H7 (cell line): ENCODE measurements at regions not wholly inside any gene's neighbourhood (a gene's known extent, or its start where the extent isn't known, plus 50 kb on each side); places are given as distances from the start of the nearest gene placed in this dataset.

Experiments
- DNase-seq: peaks from one replicate; pipeline ENCODE4 v3.0.0; 2012
- H3K27me3 ChIP-seq: 2 replicates; pipeline ENCODE4 v1.6.0; 2011; ENCODE audit warnings: mild to moderate bottlenecking, low read length; ENCODE audit not compliant: control insufficient read depth, insufficient read depth
- H3K36me3 ChIP-seq: replicated peaks from 2 replicates; pipeline ENCODE4 v1.5.1; 2011; ENCODE audit warnings: low read length; ENCODE audit not compliant: control insufficient read depth, insufficient read depth
- H3K4me3 ChIP-seq: 2 replicates; pipeline ENCODE4 v1.5.1; 2011; ENCODE audit warnings: low read depth, mild to moderate bottlenecking, control low read depth, low read length, moderate library complexity; ENCODE audit not compliant: insufficient read depth

GRCh38 chr12:67750513-67751183 is 102.1 kb downstream of the DYRK2 start:
- no peaks in the 10 kb centered on the region for H3K27me3 ChIP-seq
- no peak for DNase-seq
- H3K4me3 ChIP-seq: no peak overlapping the region
- no peaks in the 10 kb centered on the region for H3K36me3 ChIP-seq

- Histone ChIP-seq H3K27me3 (no peaks in the 10 kb centered on the region), H3K36me3 (no peaks in the 10 kb centered on the region), H3K4me3 (no peak overlapping the region)
- DNase-seq: no peak
Observed at GRCh38 chr12:67751381-67751928, 102.9 kb downstream of the DYRK2 start.

- Histone ChIP-seq H3K27me3 (no peaks in the 10 kb centered on the region), H3K4me3 (no peak overlapping the region), H3K36me3 (no peaks in the 10 kb centered on the region)
- no peak for DNase-seq
Observed at GRCh38 chr12:67752226-67752732, 103.7 kb downstream of the DYRK2 start.

- H3K36me3 ChIP-seq: no peaks in the 10 kb centered on the region
- H3K27me3 ChIP-seq: no peaks in the 10 kb centered on the region
- no peak for DNase-seq
- no peak overlapping the region for H3K4me3 ChIP-seq
Observed at GRCh38 chr12:67754933-67755697, 106.6 kb downstream of the DYRK2 start.

GRCh38 chr12:67757651-67758050 is 109.1 kb downstream of the DYRK2 start:
- DNase-seq: no peak
- H3K36me3 ChIP-seq: no peaks in the 10 kb centered on the region

GRCh38 chr12:67758119-67758518 is 109.6 kb downstream of the DYRK2 start:
- no peak for DNase-seq
- Histone ChIP-seq H3K36me3 (no peaks in the 10 kb centered on the region), H3K4me3 (no peak overlapping the region), H3K27me3 (no peaks in the 10 kb centered on the region)

More at GRCh38 chr12:67757651-67758050, 109.1 kb downstream of the DYRK2 start:
- no peaks in the 10 kb centered on the region for H3K27me3 ChIP-seq
- H3K4me3 ChIP-seq: no peak overlapping the region

- no peak for DNase-seq
- Histone ChIP-seq H3K4me3 (no peak overlapping the region), H3K27me3 (no peaks in the 10 kb centered on the region), H3K36me3 (no peaks in the 10 kb centered on the region)
Observed at GRCh38 chr12:67758521-67758920, 110.0 kb downstream of the DYRK2 start.

GRCh38 chr12:67759829-67760228 is 111.3 kb downstream of the DYRK2 start:
- H3K36me3 ChIP-seq: no peaks in the 10 kb centered on the region
- H3K4me3 ChIP-seq: no peak overlapping the region
- DNase-seq: no peak
- no peaks in the 10 kb centered on the region for H3K27me3 ChIP-seq

- Histone ChIP-seq H3K36me3 (no peaks in the 10 kb centered on the region), H3K27me3 (no peaks in the 10 kb centered on the region), H3K4me3 (no peak overlapping the region)
- DNase-seq: no peak
Observed at GRCh38 chr12:67760586-67761275, 112.2 kb downstream of the DYRK2 start.

- no peak for DNase-seq
- no peak overlapping the region for H3K4me3 ChIP-seq
- no peaks in the 10 kb centered on the region for H3K36me3 ChIP-seq
- no peaks in the 10 kb centered on the region for H3K27me3 ChIP-seq
Observed at GRCh38 chr12:67761566-67761965, 113.0 kb downstream of the DYRK2 start.

- no peaks in the 10 kb centered on the region for H3K36me3 ChIP-seq
- H3K27me3 ChIP-seq: no peaks in the 10 kb centered on the region
- no peak for DNase-seq
- no peak overlapping the region for H3K4me3 ChIP-seq
Observed at GRCh38 chr12:67764055-67764454, 115.5 kb downstream of the DYRK2 start.

- H3K4me3 ChIP-seq: no peak overlapping the region
- DNase-seq: no peak
- H3K36me3 ChIP-seq: no peaks in the 10 kb centered on the region
- no peaks in the 10 kb centered on the region for H3K27me3 ChIP-seq
Observed at GRCh38 chr12:67764946-67765619, 116.5 kb downstream of the DYRK2 start.

GRCh38 chr12:67765776-67766766 is 117.5 kb downstream of the DYRK2 start:
- Histone ChIP-seq H3K36me3 (no peaks in the 10 kb centered on the region), H3K4me3 (no peak overlapping the region), H3K27me3 (no peaks in the 10 kb centered on the region)
- no peak for DNase-seq
